NT2/D1 (cell line): ENCODE measurements at regions not wholly inside any gene's neighbourhood (a gene's known extent, or its start where the extent isn't known, plus 50 kb on each side); places are given as distances from the start of the nearest gene placed in this dataset.

Experiments used
- DNase-seq: peaks from one replicate; pipeline ENCODE4 v3.0.0-alpha.2; 2011; ENCODE audit warnings: low read depth, low spot score
- H3K27me3 ChIP-seq: 2 replicates; pipeline ENCODE4 v1.6.0; 2011; ENCODE audit warnings: mild to moderate bottlenecking; ENCODE audit not compliant: insufficient read length, insufficient read depth
- H3K36me3 ChIP-seq: 2 replicates; pipeline ENCODE4 v1.6.1; 2011; ENCODE audit warnings: mild to moderate bottlenecking, low read length, mixed read lengths; ENCODE audit not compliant: insufficient read depth, insufficient read length
- H3K4me1 ChIP-seq: 2 replicates; pipeline ENCODE4 v1.5.1; 2011; ENCODE audit not compliant: insufficient read depth, insufficient read length
- H3K4me3 ChIP-seq: 2 replicates; pipeline ENCODE4 v1.5.1; 2011; ENCODE audit warnings: low read depth; ENCODE audit not compliant: insufficient read length
- H3K9ac ChIP-seq: 2 replicates; pipeline ENCODE4 v1.6.0; 2011; ENCODE audit warnings: low read depth; ENCODE audit not compliant: insufficient read length
- H3K9me3 ChIP-seq: 2 replicates; pipeline ENCODE4 v1.5.1; 2011; ENCODE audit warnings: mild to moderate bottlenecking, low read length; ENCODE audit not compliant: insufficient read depth
- SUZ12 ChIP-seq: IDR thresholded peaks from 2 replicates; pipeline ENCODE4 v1.6.1; 2011; ENCODE audit not compliant: insufficient read length, insufficient read depth; ENCODE audit errors: extremely low read depth
- YY1 ChIP-seq: IDR thresholded peaks from 2 replicates; pipeline ENCODE4 v1.6.1; 2011; ENCODE audit not compliant: insufficient read length, insufficient read depth
- ZNF274 ChIP-seq: IDR thresholded peaks from 2 replicates; pipeline ENCODE4 v1.6.1; 2011; ENCODE audit warnings: mild to moderate bottlenecking, low read depth, low read length

DNA sequence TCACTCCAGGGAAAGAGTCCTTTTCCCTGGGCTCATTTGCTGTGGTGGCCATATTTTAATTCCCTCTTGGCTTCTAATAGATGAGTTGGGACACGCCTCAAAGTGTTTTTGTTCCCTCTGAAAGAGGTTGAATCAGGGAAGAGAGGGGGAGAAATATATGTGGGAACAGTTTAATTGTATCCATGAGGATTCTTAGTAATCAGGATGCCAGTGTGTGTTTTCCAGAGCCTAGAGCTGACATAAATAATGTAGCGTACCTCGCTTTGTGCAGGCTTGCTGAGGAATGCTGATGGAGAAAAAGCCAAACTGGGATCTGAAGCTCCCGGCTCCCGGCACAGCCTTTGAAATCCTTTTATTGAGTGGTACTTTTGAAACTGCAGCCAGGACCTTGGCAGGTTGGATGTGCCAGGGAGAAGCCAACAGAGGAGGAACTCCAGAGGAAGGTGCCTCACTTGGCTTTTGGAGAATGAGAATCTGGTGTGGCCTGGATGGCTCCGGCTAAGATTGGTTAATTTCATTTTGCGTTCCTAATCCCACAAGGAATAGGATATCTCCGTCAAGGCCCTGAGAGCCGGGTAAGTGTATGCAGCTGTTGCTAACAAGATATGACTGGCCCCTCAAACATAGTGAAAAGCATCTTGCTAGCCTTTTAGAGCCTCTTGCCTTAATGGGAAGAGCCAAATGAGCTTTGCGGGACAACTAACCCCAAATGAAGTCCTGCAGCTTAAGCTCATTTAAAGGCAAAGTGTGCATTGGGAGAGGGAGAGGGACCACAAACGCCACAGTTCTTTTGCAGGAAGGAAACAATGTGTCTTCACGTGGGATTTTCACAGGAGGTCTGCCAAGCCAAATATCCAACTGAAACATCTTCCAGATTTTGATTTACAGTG is 471.1 kb upstream of the WWC1 start:
- Histone ChIP-seq H3K36me3 (no peaks in the 10 kb centered on the region), H3K4me1 (no peaks in the 10 kb centered on the region), H3K9ac (no peak overlapping the region), H3K27me3 (no peaks in the 10 kb centered on the region), H3K9me3 (no peaks in the 10 kb centered on the region), H3K4me3 (no peak overlapping the region)
- TF ChIP-seq ZNF274 (no peak), SUZ12 (no peak), YY1 (no peak)
- no peak for DNase-seq

GRCh38 chr5:167821151-167821550 is 470.3 kb upstream of the WWC1 start:
- Histone ChIP-seq H3K9me3 (no peaks in the 10 kb centered on the region), H3K36me3 (no peaks in the 10 kb centered on the region), H3K4me1 (no peaks in the 10 kb centered on the region), H3K4me3 (no peak overlapping the region), H3K27me3 (no peaks in the 10 kb centered on the region), H3K9ac (no peak overlapping the region)
- TF ChIP-seq SUZ12, result no peak
- TF ChIP-seq ZNF274, result no peak
- TF ChIP-seq YY1, result no peak
- DNase-seq, result no peak

GRCh38 chr5:167821669-167822068 is 469.8 kb upstream of the WWC1 start:
- no peak overlapping the region for H3K9ac ChIP-seq

DNA sequence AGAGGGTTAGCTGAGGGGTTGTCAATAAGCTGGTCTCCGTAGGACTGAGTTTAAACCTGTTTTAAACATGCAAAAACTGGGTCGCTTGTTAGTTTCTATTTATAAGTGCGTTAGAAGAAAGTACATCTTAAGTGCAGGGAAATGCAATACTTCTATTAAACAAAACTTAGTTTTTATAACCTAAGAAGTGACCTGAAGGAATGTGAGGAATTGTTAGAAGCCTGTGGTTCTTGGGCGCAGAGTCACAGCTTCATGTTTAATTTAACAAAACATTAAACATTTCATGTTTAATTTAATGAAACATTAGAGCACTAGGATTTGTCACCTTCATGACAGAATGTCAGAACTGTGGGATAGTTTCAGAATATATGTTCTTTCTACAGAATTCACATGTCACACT is 469.2 kb upstream of the WWC1 start:
- no peaks in the 10 kb centered on the region for H3K27me3 ChIP-seq
- no peak for DNase-seq
- H3K9me3 ChIP-seq, result no peaks in the 10 kb centered on the region
- H3K9ac ChIP-seq, result no peak overlapping the region
- no peaks in the 10 kb centered on the region for H3K36me3 ChIP-seq
- TF ChIP-seq ZNF274, result no peak
- TF ChIP-seq YY1, result no peak
- no peak for TF ChIP-seq SUZ12
- no peaks in the 10 kb centered on the region for H3K4me1 ChIP-seq
- H3K4me3 ChIP-seq, result no peak overlapping the region

More at GRCh38 chr5:167821669-167822068, 469.8 kb upstream of the WWC1 start:
- Histone ChIP-seq H3K4me3 (no peak overlapping the region), H3K4me1 (no peaks in the 10 kb centered on the region), H3K36me3 (no peaks in the 10 kb centered on the region), H3K27me3 (no peaks in the 10 kb centered on the region), H3K9me3 (no peaks in the 10 kb centered on the region)
- DNase-seq, result no peak
- TF ChIP-seq ZNF274, result no peak
- TF ChIP-seq YY1, result no peak
- no peak for TF ChIP-seq SUZ12

DNA sequence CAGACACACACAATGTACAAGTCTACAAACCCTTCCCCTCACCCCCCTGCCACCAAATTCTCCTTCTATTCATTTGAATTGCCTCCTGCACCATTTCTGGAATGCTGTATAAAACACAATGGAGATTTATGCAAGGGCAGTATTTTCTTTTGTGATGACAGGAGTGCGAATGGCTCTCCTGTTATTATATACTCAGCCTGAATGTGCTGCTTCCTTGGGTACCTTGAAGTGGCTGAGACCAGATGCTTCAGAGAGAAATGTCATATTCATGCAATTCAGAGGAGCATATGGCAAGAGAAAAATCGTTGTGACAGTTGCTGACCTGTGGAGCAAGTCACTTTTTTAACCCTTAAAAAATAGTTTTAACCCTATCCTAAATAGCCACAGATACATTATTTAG is 468.0 kb upstream of the WWC1 start:
- no peak for TF ChIP-seq ZNF274
- Histone ChIP-seq H3K9me3 (no peaks in the 10 kb centered on the region), H3K9ac (no peak overlapping the region), H3K4me1 (no peaks in the 10 kb centered on the region), H3K27me3 (no peaks in the 10 kb centered on the region), H3K36me3 (no peaks in the 10 kb centered on the region), H3K4me3 (no peak overlapping the region)
- no peak for DNase-seq

DNA sequence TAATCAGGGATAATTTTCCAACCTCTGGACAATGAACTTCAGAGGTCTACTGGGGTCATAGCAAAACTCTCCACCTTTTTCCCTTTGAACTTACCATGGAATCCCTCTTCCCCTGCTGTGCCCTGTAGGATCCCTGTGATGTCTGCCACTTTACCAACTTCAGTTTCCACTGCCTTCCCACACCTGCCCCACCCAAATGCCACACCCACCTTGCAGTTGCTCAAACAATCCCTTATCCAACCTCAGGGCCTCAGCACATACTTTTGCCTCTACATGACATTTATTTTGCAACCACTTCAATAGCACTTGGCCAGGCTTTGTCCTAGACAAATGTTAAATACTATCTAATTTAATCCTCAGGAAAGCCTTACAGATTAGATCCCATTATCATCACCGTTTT is 463.7 kb upstream of the WWC1 start:
- DNase-seq, result no peak
- Histone ChIP-seq H3K9me3 (no peaks in the 10 kb centered on the region), H3K4me1 (no peaks in the 10 kb centered on the region), H3K36me3 (no peaks in the 10 kb centered on the region), H3K27me3 (no peaks in the 10 kb centered on the region), H3K4me3 (no peak overlapping the region), H3K9ac (no peak overlapping the region)
- TF ChIP-seq ZNF274, result no peak
- TF ChIP-seq SUZ12, result no peak
- no peak for TF ChIP-seq YY1

- H3K27me3 ChIP-seq, result no peaks in the 10 kb centered on the region
- TF ChIP-seq YY1 (no peak), ZNF274 (no peak), SUZ12 (no peak)
- no peak for DNase-seq
- no peaks in the 10 kb centered on the region for H3K36me3 ChIP-seq
- H3K9ac ChIP-seq, result no peak overlapping the region
- H3K4me3 ChIP-seq, result no peak overlapping the region
- H3K9me3 ChIP-seq, result no peaks in the 10 kb centered on the region
- H3K4me1 ChIP-seq, result no peaks in the 10 kb centered on the region
Measured at GRCh38 chr5:167831754-167832504, 459.5 kb upstream of the WWC1 start.
